GM12873 (cell line): ENCODE measurements at regions not wholly inside any gene's neighbourhood (a gene's known extent, or its start where the extent isn't known, plus 50 kb on each side); places are given as distances from the start of the nearest gene placed in this dataset.
A peak's percentile ranks its signal among the peaks of the same experiment; 100 is the strongest.

Experiments used
- CTCF ChIP-seq: IDR thresholded peaks from 2 replicates; pipeline ENCODE4 v1.5.1; 2012; ENCODE audit warnings: low read depth, mild to moderate bottlenecking, moderate library complexity, low read length, control low read depth; ENCODE audit not compliant: insufficient read depth; ENCODE audit errors: missing control alignments

- TF ChIP-seq CTCF, result no peak
Observed at GRCh38 chr13:69571606-69572323, 535.9 kb upstream of the ATXN8OS start.

- no peak for TF ChIP-seq CTCF
Observed at GRCh38 chr13:69567514-69567913, 540.1 kb upstream of the ATXN8OS start.

GRCh38 chr13:69566104-69566716 lies 541.4 kb upstream of the ATXN8OS start:
- TF ChIP-seq CTCF, result no peak

- TF ChIP-seq CTCF, result peak; percentile 52
Observed at GRCh38 chr13:69565334-69565733, 542.3 kb upstream of the ATXN8OS start.

GRCh38 chr13:69556540-69557196 lies 551.0 kb upstream of the ATXN8OS start:
- TF ChIP-seq CTCF, result no peak

- TF ChIP-seq CTCF, result no peak
Observed at GRCh38 chr13:69553976-69554375, 553.6 kb upstream of the ATXN8OS start.

GRCh38 chr13:69551193-69551592 lies 556.4 kb upstream of the ATXN8OS start:
- no peak for TF ChIP-seq CTCF
